GM19463 (cell line): ENCODE measurements at regions not wholly inside any gene's neighbourhood (a gene's known extent, or its start where the extent isn't known, plus 50 kb on each side); places are given as distances from the start of the nearest gene placed in this dataset.

Experiments used
- ATAC-seq: cut with Tn5 transposase; IDR thresholded peaks from one replicate; pipeline ENCODE4 v1.9.1; 2021; ENCODE audit warnings: mild to moderate bottlenecking, moderate library complexity; ENCODE audit not compliant: unreplicated experiment

DNA sequence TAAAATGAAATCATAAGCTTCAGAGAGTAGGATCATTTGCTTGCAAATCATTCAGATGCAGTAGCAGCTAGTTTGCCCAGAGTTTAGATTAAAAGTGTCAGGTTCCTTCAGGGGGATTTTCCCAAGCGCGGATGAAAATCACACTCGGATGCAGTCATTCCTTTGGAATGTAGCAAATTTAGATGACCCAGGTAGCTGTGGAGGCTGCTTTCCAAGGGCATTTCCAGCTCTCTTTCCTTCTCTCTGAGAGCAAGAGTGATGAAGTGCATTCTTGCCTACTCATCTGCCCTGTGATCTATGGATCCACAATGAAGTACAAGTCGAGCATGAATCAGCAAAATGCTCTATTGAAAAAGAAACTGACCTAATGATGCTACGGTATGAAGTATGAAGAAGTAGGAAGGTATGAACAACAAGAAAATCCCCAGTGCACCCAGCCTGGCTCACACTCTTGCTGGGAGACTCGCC is 200.2 kb downstream of the PLK2 start:
- no peak for ATAC-seq

DNA sequence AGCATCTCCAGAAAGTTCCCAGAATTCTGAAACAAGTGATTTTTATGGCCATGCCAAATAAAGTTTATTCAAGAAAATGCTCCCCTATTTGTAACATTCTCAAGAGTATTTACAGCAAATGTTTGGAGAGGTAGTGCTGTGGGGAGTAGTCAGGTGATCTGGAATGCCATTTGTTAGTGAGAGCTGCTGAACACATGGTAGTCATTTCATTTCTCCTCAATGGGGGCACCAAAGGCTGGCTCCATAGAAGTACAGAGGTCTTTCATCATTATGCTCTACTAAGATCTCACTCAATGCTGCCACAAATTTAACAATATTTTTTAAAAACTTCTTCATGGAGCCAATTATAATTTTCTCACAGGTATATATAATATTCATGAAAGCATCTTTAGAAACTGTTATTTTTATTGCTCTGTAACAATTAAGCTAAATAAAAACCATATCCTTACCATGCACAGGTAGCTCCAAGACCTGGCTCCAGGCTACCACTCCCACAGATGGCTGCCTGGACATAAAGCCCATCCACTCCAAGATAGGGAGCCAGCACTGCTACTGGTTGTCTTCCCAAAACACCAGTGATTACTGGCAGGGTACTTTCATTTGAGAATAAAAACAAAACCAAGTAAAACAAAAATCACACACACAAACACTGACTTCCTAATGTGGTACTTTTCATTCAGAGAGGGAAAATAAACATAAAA is 200.8 kb downstream of the PLK2 start:
- no peak for ATAC-seq

DNA sequence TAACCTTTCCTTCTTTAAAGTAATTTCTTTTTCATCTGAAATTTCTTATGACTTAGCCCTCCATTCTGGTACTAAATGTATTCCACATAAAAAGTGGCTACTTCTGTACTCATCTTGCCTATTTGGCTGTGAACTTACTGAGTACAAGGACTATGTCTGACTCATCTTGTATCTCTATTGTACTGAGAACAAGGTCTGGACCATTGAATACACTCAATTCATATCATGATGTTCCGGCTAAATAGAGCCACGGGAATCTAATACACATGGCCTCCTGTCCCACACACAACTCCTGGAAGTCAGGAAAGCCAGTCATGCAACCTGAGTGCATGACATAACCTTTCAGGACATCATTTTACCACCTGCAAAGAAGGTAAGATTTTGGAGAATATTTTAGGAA is 203.9 kb downstream of the PLK2 start:
- no peak for ATAC-seq

DNA sequence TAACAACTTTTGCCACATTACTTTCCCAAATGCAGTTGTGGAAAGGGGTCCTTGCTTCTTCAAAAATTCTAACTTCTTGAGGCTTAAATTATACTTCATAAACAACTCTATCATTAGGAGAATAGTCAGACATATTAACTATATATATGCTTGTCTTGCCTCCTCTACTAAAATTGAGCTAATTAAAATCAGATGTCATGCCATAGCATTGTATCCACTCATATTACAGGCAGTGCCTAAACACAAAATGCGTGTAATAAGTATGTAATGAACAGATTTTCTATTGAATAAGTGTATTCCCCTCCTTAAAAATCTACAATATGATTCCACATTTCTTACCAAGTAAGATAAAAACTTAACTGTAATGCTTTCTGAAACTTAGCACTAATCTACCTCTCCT is 204.5 kb downstream of the PLK2 start:
- no peak for ATAC-seq

DNA sequence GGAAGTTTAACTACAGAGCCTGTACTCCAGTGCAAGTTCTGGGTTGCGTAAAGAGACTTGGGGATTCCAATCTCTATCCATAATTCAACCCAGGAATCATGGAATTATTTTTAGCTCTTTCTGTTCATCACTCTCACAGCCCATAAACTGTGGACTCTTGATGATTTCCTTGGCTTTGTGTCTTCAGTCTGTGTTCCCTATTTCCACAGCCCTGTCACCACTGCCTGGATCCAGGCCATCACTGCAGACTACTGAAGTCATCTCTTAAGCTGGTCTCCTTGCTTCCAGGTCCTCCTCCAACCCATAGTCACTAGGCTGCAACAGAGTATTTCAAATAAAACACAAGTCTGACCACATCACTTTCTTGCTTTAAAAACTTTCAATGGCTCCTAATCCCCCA is 211.7 kb downstream of the PLK2 start:
- ATAC-seq = no peak

DNA sequence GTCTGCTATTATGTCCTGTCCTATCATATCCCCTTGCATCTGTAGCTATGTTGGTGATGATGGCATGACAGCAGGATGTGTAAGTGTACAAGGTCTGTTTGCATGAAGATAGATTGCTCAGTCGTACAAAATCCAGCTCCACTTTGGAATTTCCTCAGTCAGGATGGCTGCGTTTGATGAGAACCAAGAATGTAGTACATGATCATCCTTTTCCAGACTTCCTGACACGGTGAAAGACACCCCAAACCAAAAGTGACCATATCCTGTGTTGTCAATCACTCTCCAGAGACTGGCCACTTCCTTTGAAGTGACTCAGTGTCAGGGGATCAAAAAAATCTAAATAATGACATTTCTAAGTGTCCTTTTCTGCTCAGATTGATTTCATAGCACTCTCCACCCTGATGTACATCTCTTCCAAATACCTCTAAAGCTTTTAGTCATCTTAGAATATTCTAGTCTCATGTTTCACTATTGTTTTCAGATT is 213.4 kb downstream of the PLK2 start:
- no peak for ATAC-seq

DNA sequence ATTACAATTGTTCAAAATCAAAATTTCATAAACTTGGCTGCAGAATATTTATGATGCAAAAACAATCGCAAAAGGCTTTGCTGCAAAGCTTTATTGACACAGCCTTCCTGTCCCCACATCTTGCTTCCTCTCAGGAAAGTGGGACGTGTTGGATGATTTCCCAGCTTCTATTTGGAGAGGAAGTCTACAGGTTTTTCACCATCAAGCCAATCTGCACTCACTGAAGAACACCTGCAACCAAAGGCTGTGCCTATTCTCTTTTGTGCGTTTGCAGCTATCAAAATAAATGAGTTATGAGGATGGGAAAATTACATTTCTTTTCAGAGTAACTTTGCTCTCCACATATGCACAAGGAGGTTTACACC is 214.4 kb downstream of the PLK2 start:
- ATAC-seq = no peak

DNA sequence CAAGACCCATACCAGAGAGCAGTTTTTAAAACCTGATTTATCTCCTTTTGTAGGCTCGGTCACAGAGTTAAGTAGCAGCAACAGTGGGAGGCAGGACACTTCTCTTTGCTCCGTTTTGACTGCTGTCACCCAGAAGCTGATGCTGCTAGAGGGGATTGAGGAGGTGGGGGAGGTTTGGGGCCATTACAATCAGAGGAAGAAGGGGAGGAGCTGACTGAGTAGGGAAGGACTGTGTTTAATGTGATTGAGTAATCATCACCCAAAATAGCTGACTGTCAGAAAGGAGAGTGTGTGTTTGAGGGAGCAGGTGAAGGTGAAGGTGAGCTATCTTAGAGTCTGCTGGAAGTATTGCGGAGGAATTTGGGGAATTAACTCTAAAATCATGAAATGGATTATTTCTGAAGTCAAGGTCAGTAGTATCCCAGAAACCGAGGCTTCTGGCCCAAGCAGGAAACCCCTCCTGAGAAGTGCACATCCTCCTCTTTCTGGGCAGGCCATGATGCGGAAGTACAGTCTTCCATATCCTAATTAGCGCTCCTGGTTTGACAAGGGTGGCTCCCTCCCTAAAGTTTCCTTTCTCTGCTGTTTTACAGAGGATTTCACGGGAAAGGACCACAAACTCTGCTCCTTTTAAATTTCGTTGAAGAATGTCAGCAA is 214.9 kb downstream of the PLK2 start:
- ATAC-seq = no peak

DNA sequence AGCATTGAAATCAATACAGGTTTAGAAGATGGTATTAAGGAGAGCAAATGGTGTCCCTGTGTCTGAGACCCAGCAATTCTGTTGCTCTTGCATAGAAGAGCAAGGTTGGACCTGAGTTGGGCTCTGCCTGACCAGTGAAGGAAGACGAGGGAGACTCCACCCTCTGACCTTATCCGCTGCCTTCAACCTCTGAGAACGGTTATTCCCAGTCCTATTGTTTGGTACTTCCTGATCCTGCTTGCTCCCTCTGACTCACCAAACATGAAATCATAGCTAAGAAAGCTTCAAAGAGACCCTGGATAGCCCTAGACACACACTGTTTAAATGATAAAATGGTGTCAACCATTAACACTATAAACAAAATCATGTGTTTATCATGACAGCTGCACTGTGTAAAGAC is 218.5 kb downstream of the PLK2 start:
- ATAC-seq = no peak

DNA sequence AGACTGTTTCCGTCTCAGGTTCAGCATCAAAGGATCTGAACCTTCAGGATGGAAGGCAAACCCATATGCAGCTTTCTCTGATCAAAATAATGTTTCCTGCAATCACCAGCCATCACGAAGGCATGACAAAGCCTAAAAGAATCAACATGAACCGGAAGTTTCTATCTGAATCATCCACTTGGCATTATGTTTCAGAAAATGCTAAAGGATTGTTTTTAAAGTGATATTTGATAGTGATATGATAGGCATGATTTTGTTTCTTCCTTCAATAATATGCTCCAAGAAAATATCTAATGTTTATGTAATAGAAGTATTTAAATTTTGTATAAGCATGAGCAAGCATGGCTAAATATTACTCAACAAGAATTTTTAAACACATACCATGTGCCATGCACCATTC is 219.6 kb downstream of the PLK2 start:
- no peak for ATAC-seq

DNA sequence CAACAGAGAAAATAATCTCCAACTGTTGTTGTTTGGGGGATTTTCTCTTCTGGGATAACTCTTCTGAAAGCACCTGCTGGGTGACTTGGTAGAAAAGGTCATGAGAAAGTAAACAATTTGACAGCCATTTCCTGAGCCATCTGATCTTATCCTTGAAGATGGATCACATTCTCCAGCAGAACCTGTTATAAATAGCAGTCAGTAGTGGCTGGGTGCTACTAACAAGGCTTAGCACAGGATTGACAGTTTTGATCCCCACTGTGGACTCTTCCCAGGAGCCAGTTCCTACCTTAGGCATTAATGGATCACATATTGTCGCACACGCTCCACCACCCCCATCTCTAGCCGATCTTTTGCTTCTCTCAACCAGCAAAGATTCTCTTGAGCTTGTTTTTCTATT is 220.2 kb downstream of the PLK2 start:
- ATAC-seq = no peak

DNA sequence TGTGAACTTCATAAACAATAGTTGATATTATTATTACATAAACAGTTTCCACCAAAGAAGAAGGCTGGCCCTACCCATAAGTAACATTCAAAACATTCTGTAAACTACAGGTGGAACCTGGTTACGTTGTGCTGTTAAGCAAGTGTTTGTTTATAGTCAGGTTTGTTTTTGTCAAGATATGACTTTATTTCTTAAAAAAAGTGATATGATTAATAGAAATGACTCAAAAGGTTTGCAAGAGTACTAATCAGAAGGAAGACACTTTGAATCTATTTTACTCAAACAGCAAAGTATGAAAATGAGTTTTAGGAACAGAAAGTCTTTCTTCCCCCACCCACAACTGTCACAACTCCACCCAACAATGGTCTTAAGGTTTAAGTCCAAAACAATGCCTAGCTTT is 220.8 kb downstream of the PLK2 start:
- ATAC-seq = no peak

DNA sequence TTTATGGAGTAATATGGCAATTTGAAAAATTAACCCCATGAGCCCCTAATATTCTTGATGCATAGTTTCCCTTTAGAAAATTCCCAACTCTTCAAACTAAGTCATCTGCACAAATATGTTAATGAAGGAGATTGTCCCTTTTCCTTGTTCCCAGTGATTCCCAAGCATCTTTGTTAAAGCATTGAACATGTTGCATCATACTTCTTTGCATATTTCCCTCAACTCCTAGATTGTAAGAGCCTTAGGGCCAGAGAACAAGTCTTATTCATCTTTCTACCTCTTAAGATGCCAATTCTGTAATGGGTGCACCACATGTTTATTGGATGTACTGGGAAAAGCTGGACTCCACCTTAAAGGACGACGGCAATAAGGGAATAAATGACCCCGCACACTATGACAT is 223.4 kb downstream of the PLK2 start:
- no peak for ATAC-seq

DNA sequence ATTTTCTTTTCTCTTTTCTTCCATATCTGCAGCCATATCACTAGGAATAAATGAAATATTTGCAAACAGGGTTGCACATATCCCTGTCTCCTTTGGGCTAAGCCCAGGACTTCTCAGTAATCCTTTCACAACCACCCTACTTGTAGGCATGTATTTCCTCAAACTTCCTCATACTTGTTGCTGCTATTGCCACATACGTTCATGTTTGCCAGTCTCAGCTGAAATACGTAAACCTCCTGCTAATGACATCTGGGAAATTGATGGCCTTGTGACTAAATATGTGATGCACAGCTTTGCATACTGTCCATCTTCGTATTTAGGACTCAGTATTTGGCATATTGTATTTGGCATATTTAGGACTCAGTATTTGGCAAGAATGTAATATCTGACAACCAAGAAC is 224.6 kb downstream of the PLK2 start:
- no peak for ATAC-seq

DNA sequence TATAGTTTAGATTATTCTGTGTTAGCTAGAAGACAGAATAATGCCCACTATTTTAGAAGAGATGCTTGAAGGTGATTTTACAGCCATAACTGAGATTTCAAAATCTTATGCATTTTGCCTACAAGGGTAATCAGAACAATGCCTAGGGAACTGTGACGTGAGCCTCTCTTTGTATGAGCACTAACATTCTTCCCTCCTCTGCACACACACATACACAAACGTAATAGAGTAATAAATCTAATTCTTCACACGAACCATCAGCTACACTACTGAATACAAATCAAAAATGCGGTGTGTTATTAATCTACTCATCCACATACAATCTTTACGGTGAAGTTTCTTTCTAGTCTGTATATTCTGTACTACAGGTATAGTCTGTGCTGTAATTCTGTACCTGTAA is 227.8 kb downstream of the PLK2 start:
- no peak for ATAC-seq

DNA sequence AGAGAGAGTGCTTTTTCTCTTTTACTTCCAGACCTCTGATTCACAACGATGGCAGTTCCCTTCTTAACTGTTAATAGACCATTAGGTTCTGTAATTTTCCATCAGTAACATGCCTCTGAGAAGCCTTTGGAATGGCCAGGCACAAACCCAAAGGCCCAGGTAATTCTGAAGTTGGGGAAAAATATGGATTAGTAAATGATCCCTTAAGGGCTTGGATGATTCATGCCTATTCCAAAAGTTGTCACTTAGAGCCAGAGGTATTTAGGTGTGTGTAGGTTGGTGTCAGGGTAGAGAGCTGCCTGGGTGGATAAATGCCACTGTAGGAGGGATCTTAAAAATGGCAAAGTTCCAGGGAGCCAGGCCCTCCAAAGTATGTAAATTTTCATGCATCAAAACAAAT is 228.8 kb downstream of the PLK2 start:
- no peak for ATAC-seq

DNA sequence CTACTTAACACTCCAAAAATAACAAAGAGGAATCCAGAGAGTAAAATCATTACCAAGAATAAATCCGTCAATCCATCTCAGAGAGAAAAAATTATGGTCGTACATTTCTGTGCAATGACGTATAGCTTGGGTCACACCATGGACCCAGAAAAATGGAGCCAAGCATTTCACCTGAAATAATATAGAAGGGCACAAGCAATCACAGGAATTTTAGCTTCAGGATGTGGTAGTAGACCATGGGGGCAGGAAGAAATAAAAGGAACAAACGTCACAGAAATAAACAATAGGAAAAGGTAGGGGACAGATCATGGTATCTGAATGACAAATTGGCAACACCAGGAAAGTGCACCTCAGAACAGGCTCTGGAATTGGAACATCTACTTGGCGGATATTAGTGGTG is 231.0 kb downstream of the PLK2 start:
- no peak for ATAC-seq

DNA sequence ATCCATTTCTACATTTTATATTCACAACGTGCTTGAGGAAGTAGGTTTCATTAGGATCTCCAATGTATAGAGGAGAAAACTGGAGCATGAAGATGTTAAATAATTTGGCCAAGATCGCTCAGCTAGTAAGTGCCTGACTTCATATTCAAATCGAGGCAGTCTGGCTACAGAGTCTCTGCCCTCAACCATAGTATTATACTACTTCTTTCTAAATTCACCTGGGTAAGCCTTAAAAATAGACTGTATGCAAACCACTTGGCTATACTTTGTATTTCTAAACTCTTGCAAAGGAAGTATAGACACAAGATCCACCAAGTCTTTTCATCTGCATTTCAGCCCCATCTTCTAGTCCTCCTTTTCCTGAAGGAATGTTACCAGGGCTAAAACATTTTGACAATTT is 232.0 kb downstream of the PLK2 start:
- no peak for ATAC-seq

DNA sequence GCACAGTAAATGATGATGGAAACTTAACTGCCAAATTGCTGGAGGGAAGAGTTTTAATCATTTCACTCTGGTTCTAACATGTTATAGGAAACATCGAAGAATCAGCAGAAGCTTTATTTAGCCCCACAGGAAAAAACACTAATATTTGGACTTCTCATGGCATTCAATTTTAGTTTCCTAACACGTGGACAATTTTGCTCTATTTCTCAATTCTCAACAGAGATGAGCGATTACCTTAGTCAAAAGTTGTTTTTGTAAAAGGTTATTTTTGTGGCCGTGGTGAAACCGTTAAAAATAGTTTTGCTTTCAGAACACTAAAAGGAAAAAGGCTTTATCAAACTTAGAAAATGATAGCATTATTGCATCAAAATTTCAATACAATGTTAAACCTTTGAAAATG is 235.2 kb downstream of the PLK2 start:
- ATAC-seq = no peak

DNA sequence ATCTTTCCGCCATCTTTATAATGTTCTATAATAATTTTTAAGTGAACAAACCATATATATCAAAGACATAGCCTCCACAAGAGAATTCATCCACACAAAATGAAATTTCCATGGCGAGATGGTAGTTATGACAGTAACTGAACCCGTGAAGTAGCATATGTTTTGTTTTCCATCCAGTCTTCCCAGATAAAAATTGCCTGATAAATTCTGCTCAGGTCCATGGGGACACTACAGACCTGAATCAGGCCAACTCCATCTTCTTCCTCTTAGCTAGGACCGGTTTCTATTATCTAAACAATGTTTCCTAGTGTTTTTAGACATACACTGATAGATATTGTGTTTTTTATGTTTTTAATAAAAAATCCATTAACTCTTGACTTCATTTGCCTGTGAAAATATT is 235.7 kb downstream of the PLK2 start:
- no peak for ATAC-seq

DNA sequence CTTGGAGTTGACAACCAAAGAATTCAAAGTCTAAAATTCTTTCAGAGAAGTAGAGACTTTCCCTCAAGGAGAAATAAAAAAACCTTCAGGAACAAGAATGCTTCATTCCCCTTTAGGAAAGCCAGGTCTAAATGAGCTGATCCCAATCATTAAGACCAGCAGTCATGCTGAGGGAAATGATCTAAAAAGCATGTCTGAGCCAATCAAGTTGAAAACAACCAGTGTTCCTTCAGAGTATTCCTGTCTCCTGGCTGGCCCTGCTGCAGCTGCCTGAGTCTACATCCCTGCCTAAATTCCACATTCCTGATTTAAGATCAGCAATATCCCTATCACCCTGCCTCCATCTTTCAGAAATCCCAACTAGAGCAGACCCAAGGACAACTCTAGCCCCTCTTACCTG is 244.5 kb downstream of the PLK2 start:
- ATAC-seq = no peak

DNA sequence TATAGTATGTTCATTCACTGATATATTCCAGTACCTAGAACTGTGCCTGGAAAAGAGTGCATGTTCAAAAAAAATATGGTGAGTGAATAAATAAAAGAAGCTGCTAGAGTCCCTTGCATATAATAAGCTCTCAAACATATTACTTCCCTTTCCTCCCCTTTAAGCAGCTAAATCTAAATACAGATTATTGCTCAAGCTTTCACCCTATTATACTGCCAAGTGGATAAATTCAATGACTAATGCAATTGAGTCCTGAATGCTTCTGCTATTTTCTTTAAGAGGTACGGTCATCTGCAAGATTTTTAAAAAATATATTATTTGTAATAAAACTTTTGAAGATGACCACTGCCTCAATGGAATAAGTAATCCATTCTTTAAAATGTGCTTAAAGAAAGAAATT is 248.4 kb downstream of the PLK2 start:
- ATAC-seq = no peak

DNA sequence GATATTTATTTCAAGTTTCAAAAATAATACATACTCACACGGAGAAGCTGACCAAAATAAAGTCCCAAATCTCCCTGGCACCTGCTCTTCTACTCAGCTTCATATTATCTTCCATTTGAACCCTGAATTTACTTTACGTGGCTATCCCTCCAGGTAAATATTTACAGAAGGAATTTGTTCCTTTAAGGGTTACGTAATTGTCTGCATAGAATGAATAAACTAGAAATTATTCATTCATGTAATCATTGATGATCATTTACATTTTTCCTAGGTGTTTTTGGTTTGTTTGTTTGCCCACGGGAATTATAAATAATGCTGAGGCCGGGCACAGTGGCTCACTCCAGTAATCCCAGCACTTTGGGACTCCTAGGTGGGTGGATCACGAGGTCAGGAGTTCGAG is 251.2 kb downstream of the PLK2 start:
- ATAC-seq = no peak
